OCI-LY7 (cell line): ENCODE measurements at regions not wholly inside any gene's neighbourhood (a gene's known extent, or its start where the extent isn't known, plus 50 kb on each side); places are given as distances from the start of the nearest gene placed in this dataset.

Experiments
- BruUV-seq: library from RNA; stranded (reverse); fragments of 400-500 nt; replicated peaks from 2 replicates; lab custom pipeline; 2021; lab: Mats Ljungman, UMichigan
- CTCF ChIA-PET: fragments of 300-600 bp; sonication (Branson Sonifier 250); formaldehyde crosslinking; loops from one replicate; lab custom pipeline; 2022; ENCODE audit warnings: antibody characterized with exemption; ENCODE audit not compliant: unreplicated experiment; lab: Charles Lee
- POLR2A ChIA-PET: fragments of 300-600 bp; sonication (Branson Sonifier 250); formaldehyde crosslinking; loops from one replicate; lab custom pipeline; 2022; ENCODE audit warnings: antibody characterized with exemption; lab: Charles Lee
- DNase-seq: peaks from one replicate; pipeline ENCODE4 v3.0.0-alpha.2; 2015; ENCODE audit warnings: low spot score
- H2AFZ ChIP-seq: fragments of 200-600 bp; sonication (generic), shearing (Covaris generic); 2 replicates; pipeline ENCODE4 v1.6.1; 2014; ENCODE audit warnings: mild to moderate bottlenecking, antibody characterized with exemption, low read length, moderate library complexity
- H3K27ac ChIP-seq: fragments of 200-600 bp; sonication (generic); 2 replicates; pipeline ENCODE4 v1.5.1; 2014; ENCODE audit warnings: mixed run types, low read depth, mild to moderate bottlenecking, moderate library complexity, low read length, inconsistent platforms; ENCODE audit not compliant: poor library complexity, severe bottlenecking
- H3K36me3 ChIP-seq: fragments of 200-600 bp; sonication (generic); 2 replicates; pipeline ENCODE4 v1.6.1; 2014; ENCODE audit warnings: mild to moderate bottlenecking, antibody characterized with exemption, low read length, moderate library complexity, mixed read lengths; ENCODE audit not compliant: insufficient read depth
- H3K4me1 ChIP-seq: fragments of 200-600 bp; sonication (generic); 2 replicates; pipeline ENCODE4 v1.5.1; 2014; ENCODE audit warnings: mild to moderate bottlenecking, low read length; ENCODE audit not compliant: insufficient read depth, poor library complexity, severe bottlenecking
- H3K4me2 ChIP-seq: fragments of 200-600 bp; sonication (generic); 2 replicates; pipeline ENCODE4 v1.6.1; 2014; ENCODE audit warnings: mild to moderate bottlenecking, low read length
- H3K4me3 ChIP-seq: fragments of 200-600 bp; sonication (generic); 2 replicates; pipeline ENCODE4 v1.5.1; 2014; ENCODE audit warnings: mild to moderate bottlenecking, low read depth, low read length; ENCODE audit not compliant: poor library complexity, severe bottlenecking
- H3K79me2 ChIP-seq: fragments of 200-600 bp; sonication (generic); 2 replicates; pipeline ENCODE4 v1.6.1; 2016; ENCODE audit warnings: low read depth, mild to moderate bottlenecking, low read length, moderate library complexity, mixed read lengths; ENCODE audit not compliant: insufficient read depth
- H3K9me2 ChIP-seq: fragments of 200-600 bp; sonication (generic); 2 replicates; pipeline ENCODE4 v1.6.1; 2016; ENCODE audit warnings: mild to moderate bottlenecking, low read length, mixed read lengths; ENCODE audit not compliant: insufficient read depth
- H3K9me3 ChIP-seq: fragments of 200-600 bp; sonication (generic); 2 replicates; pipeline ENCODE4 v1.6.1; 2014; ENCODE audit warnings: mild to moderate bottlenecking, mixed run types, low read length, mixed read lengths
- H4K20me1 ChIP-seq: fragments of 200-600 bp; sonication (generic); 2 replicates; pipeline ENCODE4 v1.6.1; 2014; ENCODE audit warnings: mild to moderate bottlenecking, antibody characterized with exemption, low read length, moderate library complexity, mixed read lengths; ENCODE audit not compliant: insufficient read depth
- EZH2phosphoT487 ChIP-seq: fragments of 200-600 bp; sonication (generic); IDR thresholded peaks from 2 replicates; pipeline ENCODE4 v1.6.1; 2018; ENCODE audit warnings: low read depth, borderline replicate concordance, mild to moderate bottlenecking, mixed run types, antibody characterized with exemption, low read length, moderate library complexity, mixed read lengths
- intact Hi-C: fragments of 100-400 bp; cut with micrococcal nuclease; formaldehyde crosslinking; loops from one replicate; pipeline ENCODE4 v1.10.0; 2022; ENCODE audit not compliant: unreplicated experiment
- TF ChIP-seq, protein P1 (sequence below): fragments of 200-600 bp; sonication (generic); conservative IDR thresholded peaks from 2 replicates; pipeline ENCODE4 v1.5.1; 2014; ENCODE audit warnings: mild to moderate bottlenecking, antibody characterized with exemption, low read length, moderate library complexity, mixed read lengths

- no TSS peak for BruUV-seq
- Histone ChIP-seq H2AFZ (no peak overlapping the region), H3K4me2 (no peak overlapping the region), H3K9me2 (no peaks in the 10 kb centered on the region), H3K9me3 (0 out of 2 replicates have a peak, but pooled peaks cover 8% of the 10 kb centered on the region), H3K79me2 (no peaks in the 10 kb centered on the region), H4K20me1 (no peaks in the 10 kb centered on the region), H3K27ac (no peak overlapping the region), H3K36me3 (no peaks in the 10 kb centered on the region), H3K4me1 (no peaks in the 10 kb centered on the region), H3K4me3 (no peak overlapping the region)
- DNase-seq, result no peak
- ChIA-PET CTCF (no interaction called here), POLR2A (interaction anchor here (2.0 kb wide), 1 partner anchor 26 kb away, joined by 4 read pairs; no protein-coding TSS in a partner anchor)
- intact Hi-C loops, result no loop called here
- TF ChIP-seq, protein P1, sequence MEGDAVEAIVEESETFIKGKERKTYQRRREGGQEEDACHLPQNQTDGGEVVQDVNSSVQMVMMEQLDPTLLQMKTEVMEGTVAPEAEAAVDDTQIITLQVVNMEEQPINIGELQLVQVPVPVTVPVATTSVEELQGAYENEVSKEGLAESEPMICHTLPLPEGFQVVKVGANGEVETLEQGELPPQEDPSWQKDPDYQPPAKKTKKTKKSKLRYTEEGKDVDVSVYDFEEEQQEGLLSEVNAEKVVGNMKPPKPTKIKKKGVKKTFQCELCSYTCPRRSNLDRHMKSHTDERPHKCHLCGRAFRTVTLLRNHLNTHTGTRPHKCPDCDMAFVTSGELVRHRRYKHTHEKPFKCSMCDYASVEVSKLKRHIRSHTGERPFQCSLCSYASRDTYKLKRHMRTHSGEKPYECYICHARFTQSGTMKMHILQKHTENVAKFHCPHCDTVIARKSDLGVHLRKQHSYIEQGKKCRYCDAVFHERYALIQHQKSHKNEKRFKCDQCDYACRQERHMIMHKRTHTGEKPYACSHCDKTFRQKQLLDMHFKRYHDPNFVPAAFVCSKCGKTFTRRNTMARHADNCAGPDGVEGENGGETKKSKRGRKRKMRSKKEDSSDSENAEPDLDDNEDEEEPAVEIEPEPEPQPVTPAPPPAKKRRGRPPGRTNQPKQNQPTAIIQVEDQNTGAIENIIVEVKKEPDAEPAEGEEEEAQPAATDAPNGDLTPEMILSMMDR, result no peak
- no peak for TF ChIP-seq EZH2phosphoT487
These were observed 147.6 kb downstream of the RHOU start for GRCh38 chr1:228882771-228883450.

- intact Hi-C loops, result no loop called here
- Histone ChIP-seq H4K20me1 (no peaks in the 10 kb centered on the region), H3K4me3 (no peak overlapping the region), H3K9me2 (no peaks in the 10 kb centered on the region), H3K27ac (no peak overlapping the region), H2AFZ (no peak overlapping the region), H3K9me3 (0 out of 2 replicates have a peak, but pooled peaks cover 8% of the 10 kb centered on the region), H3K4me1 (no peaks in the 10 kb centered on the region), H3K36me3 (no peaks in the 10 kb centered on the region), H3K79me2 (no peaks in the 10 kb centered on the region), H3K4me2 (no peak overlapping the region)
- ChIA-PET CTCF (no interaction called here), POLR2A (interaction anchor here (2.0 kb wide), 1 partner anchor 26 kb away, joined by 4 read pairs; no protein-coding TSS in a partner anchor)
- DNase-seq, result no peak
- TF ChIP-seq, protein P1, result no peak
- no peak for TF ChIP-seq EZH2phosphoT487
- BruUV-seq, result no TSS peak
These were observed 148.3 kb downstream of the RHOU start for GRCh38 chr1:228883535-228883934.

DNA sequence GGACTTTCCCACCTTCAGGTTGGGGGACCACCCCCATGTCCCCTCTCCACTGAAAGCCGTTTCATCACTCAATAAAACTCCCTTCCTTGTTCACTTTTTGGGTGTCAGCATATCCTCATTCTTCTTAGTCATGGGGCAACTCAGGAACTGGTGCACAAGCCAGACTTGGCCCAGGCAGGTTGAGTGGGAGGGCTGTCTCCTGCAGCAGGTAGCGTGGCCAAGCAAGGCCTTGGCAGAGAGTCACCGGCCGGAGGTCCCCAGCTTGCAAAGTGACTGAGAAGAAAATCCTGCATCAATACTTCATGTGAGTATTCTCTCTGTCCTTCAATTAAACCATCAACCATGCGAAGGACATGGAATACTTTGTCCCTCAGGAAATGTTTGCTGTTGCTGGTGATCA, 148.9 kb downstream of the RHOU start:
- Histone ChIP-seq H3K36me3 (no peaks in the 10 kb centered on the region), H3K4me1 (no peaks in the 10 kb centered on the region), H3K27ac (no peak overlapping the region), H3K4me2 (no peak overlapping the region), H3K9me3 (0 out of 2 replicates have a peak, but pooled peaks cover 8% of the 10 kb centered on the region), H3K9me2 (no peaks in the 10 kb centered on the region), H3K4me3 (no peak overlapping the region), H2AFZ (no peak overlapping the region), H4K20me1 (no peaks in the 10 kb centered on the region), H3K79me2 (no peaks in the 10 kb centered on the region)
- ChIA-PET POLR2A (no interaction called here), CTCF (no interaction called here)
- no peak for TF ChIP-seq EZH2phosphoT487
- TF ChIP-seq, protein P1, result no peak
- no peak for DNase-seq
- no TSS peak for BruUV-seq
- intact Hi-C loops, result no loop called here
